ENCODE measurements at regions not wholly inside any gene's neighbourhood (a gene's known extent, or its start where the extent isn't known, plus 50 kb on each side); places are given as distances from the start of the nearest gene placed in this dataset.

DNA sequence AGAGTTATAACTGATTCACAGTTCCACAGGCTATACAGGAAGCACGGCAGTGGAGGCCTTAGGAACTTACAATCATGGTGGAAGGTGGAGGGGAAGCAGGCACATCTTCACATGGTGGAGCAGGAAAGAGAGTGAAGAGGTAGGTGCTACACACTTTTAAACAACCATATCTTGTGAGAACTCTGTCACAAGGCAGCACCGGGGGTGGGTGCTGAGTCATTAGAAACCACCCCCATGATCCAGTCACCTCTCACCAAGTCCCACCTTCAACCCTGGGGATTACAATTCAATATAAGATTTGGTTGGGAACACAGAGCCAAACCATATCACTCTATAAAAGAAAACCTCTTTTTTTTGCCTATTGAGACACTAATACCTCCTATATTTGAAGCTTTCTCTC is 1108.5 kb upstream of the CDH2 start:
- H3K4me1 ChIP-seq (ENCODE audit: control insufficient read depth, insufficient read depth, low read length), result no peaks in the 10 kb centered on the region
- H3K27ac ChIP-seq (ENCODE audit: low read depth, low read length), result no peak overlapping the region
- no peak overlapping the region for H3K4me3 ChIP-seq (ENCODE audit: low read length)
- H3K36me3 ChIP-seq (ENCODE audit: control insufficient read depth, insufficient read depth, low read length), result no peaks in the 10 kb centered on the region
- no peaks in the 10 kb centered on the region for H3K27me3 ChIP-seq (ENCODE audit: control insufficient read depth, insufficient read depth, low read length)
- H3K9ac ChIP-seq (ENCODE audit: low read length), result no peak overlapping the region

DNA sequence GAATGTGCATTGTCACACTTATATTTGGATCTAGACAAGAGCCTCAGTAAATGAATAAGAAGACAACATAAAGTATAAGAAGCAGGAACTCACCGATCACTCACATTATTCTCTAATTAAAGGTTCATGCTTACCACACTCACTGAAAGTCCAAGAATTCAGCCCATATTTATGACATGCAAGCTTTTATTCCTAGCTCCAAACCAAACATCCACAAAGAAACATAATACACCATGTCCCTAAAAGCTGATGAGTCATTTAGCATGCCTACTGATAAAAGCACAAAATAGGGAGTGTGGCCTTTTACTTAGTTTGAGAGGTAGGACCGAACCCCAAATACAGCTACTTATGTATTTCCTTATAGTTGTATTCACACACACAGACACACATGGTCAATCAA is 1094.6 kb upstream of the CDH2 start:
- H3K36me3 ChIP-seq (ENCODE audit: control insufficient read depth, insufficient read depth, low read length), result no peaks in the 10 kb centered on the region
- H3K9ac ChIP-seq (ENCODE audit: low read length), result no peak overlapping the region
- no peak overlapping the region for H3K4me3 ChIP-seq (ENCODE audit: low read length)
- H3K27ac ChIP-seq (ENCODE audit: low read depth, low read length), result no peak overlapping the region
- no peaks in the 10 kb centered on the region for H3K4me1 ChIP-seq (ENCODE audit: control insufficient read depth, insufficient read depth, low read length)
- no peaks in the 10 kb centered on the region for H3K27me3 ChIP-seq (ENCODE audit: control insufficient read depth, insufficient read depth, low read length)

DNA sequence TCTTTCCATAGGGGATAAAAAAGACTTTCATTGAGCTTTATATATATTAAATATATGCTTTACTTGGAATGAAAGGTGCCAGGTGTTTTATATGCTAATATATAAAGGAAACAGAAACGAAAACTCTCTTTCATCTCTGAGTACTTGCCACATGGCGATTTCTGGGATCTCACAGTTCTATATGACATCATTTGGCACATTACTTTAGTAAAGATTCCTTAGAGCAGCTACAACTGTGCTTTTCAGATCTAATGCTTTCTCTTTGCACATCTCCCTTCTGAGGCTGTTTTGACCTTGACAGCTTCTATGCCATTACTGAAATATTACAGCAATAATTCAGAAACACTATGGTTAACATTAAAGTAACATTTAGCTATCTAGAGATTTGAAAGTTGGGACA is 1082.9 kb upstream of the CDH2 start:
- Histone ChIP-seq H3K9ac (ENCODE audit: low read length) (no peak overlapping the region), H3K36me3 (ENCODE audit: control insufficient read depth, insufficient read depth, low read length) (no peaks in the 10 kb centered on the region), H3K27ac (ENCODE audit: low read depth, low read length) (no peak overlapping the region), H3K4me3 (ENCODE audit: low read length) (no peak overlapping the region), H3K4me1 (ENCODE audit: control insufficient read depth, insufficient read depth, low read length) (no peaks in the 10 kb centered on the region), H3K27me3 (ENCODE audit: control insufficient read depth, insufficient read depth, low read length) (no peaks in the 10 kb centered on the region)

DNA sequence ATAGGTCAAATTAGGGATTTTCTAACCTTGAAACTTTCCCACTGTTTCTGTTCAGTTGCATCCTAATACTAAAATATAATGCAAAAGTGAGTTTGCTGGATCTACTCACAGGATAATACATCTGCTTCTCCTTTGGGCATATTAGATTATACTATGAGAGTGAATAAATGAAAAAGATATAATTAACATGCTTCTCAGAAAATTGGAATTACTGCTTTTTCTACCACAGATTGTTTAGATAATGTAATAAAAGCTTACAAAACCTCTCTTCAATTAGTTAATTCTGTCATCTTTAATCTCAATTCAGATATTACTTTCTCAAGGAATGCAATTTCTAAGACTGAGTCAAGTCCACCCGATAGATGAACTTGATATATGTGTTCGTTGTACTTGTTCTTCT is 1077.2 kb upstream of the CDH2 start:
- Histone ChIP-seq H3K4me1 (ENCODE audit: control insufficient read depth, insufficient read depth, low read length) (no peaks in the 10 kb centered on the region), H3K4me3 (ENCODE audit: low read length) (no peak overlapping the region), H3K9ac (ENCODE audit: low read length) (no peak overlapping the region), H3K27me3 (ENCODE audit: control insufficient read depth, insufficient read depth, low read length) (no peaks in the 10 kb centered on the region), H3K36me3 (ENCODE audit: control insufficient read depth, insufficient read depth, low read length) (no peaks in the 10 kb centered on the region), H3K27ac (ENCODE audit: low read depth, low read length) (no peak overlapping the region)

DNA sequence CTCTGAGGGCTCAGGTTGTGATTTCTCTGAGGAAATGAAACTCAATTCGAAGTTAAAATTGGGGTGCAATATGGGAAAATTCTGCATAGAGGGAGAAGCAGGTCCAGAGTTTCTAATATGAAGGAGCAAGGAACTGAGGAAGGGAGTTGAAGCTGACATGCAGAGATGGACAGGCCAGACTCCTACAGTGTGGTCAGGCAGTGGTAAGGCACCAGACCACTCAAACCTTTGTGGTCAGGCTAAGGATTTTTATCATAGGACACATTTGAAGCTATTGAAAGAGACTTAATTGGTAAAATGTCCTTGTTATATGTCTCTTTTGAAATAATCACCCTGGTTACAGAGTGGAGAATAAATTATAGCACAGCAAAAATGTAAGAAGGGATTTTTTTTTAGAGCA is 1074.8 kb upstream of the CDH2 start:
- Histone ChIP-seq H3K27me3 (ENCODE audit: control insufficient read depth, insufficient read depth, low read length) (no peaks in the 10 kb centered on the region), H3K4me3 (ENCODE audit: low read length) (no peak overlapping the region), H3K4me1 (ENCODE audit: control insufficient read depth, insufficient read depth, low read length) (no peaks in the 10 kb centered on the region), H3K9ac (ENCODE audit: low read length) (no peak overlapping the region), H3K27ac (ENCODE audit: low read depth, low read length) (no peak overlapping the region), H3K36me3 (ENCODE audit: control insufficient read depth, insufficient read depth, low read length) (no peaks in the 10 kb centered on the region)

DNA sequence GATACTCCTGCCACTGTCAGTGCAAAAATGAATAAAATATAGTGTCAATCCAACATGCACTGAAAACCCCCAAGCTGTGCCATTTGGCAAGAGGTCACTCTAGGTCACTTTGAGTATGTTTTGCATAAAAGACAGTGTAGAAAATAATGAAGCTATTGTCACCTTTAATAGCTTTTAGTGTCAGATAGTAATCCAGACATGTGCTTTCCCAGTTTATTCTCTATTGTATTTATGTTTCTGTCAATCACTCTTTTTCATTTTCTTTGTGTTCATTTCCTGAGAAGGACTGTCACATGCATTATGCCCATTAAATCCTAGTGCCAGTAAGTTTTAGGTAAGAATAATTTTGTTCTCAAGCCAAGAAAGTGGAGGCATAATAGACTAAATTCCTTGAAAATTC is 1073.9 kb upstream of the CDH2 start:
- Histone ChIP-seq H3K27me3 (ENCODE audit: control insufficient read depth, insufficient read depth, low read length) (no peaks in the 10 kb centered on the region), H3K27ac (ENCODE audit: low read depth, low read length) (no peak overlapping the region), H3K9ac (ENCODE audit: low read length) (no peak overlapping the region)

DNA sequence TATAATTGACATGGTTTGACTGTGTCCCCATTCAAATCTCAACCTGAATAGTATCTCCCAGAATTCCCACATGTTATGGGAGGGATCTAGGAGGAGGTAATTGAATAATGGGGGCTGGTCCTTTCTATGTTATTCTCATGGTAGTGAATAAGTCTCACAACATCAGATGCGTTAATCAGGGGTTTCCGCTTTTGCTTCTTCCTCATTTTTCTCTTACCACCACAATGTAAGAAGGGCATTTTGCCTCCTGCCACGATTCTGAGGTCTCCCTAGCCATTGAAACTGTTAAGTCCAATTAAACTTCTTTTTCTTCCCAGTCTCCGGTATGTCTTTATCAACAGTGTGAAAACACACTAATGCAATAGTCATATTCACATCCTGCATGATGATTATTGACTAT is 1073.3 kb upstream of the CDH2 start:
- H3K36me3 ChIP-seq (ENCODE audit: control insufficient read depth, insufficient read depth, low read length), result no peaks in the 10 kb centered on the region
- no peak overlapping the region for H3K9ac ChIP-seq (ENCODE audit: low read length)
- H3K4me3 ChIP-seq (ENCODE audit: low read length), result no peak overlapping the region
- H3K4me1 ChIP-seq (ENCODE audit: control insufficient read depth, insufficient read depth, low read length), result no peaks in the 10 kb centered on the region
- no peak overlapping the region for H3K27ac ChIP-seq (ENCODE audit: low read depth, low read length)
- H3K27me3 ChIP-seq (ENCODE audit: control insufficient read depth, insufficient read depth, low read length), result no peaks in the 10 kb centered on the region

More for the DNA sequence above, 1073.9 kb upstream of the CDH2 start:
- no peak overlapping the region for H3K4me3 ChIP-seq (ENCODE audit: low read length)
- H3K36me3 ChIP-seq (ENCODE audit: control insufficient read depth, insufficient read depth, low read length), result no peaks in the 10 kb centered on the region
- no peaks in the 10 kb centered on the region for H3K4me1 ChIP-seq (ENCODE audit: control insufficient read depth, insufficient read depth, low read length)

DNA sequence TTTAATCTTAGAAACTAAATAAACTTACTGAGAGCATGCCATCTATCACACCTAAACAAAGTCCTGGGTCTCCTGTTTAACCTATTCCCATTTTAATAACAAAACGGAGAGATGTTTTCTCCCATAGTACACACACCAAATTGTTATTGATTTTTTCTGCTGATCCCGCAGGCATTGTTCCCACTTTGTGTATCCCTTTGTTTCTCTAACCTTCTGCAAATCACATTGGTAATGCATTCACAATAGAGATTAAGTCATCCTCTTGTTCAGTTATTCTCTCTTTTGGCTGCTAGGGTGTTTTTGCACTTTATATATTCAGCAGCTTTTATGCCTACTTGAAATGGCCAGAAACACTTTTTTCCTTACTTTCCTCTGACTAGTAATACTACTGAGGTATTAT is 1071.9 kb upstream of the CDH2 start:
- Histone ChIP-seq H3K36me3 (ENCODE audit: control insufficient read depth, insufficient read depth, low read length) (no peaks in the 10 kb centered on the region), H3K9ac (ENCODE audit: low read length) (no peak overlapping the region), H3K27me3 (ENCODE audit: control insufficient read depth, insufficient read depth, low read length) (no peaks in the 10 kb centered on the region), H3K27ac (ENCODE audit: low read depth, low read length) (no peak overlapping the region), H3K4me3 (ENCODE audit: low read length) (no peak overlapping the region), H3K4me1 (ENCODE audit: control insufficient read depth, insufficient read depth, low read length) (no peaks in the 10 kb centered on the region)

DNA sequence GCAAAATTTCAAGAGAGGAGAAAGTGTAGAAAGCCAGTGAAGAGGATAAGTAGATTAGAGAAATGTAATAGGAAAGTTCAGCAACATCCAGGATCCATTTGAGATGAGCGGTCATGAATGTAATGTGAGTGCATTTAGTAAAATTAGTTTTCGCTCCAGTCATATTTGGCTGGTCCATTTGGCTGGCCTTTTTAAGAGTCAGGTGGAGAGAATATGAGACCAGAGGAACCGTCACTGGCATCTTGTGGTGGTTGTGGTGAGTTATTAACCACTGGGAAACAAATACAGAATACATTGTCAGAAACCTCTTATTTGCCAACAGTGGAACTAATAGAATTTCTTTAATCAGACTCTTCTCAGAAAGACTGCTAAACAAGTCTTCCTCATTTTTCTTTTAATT is 1064.3 kb upstream of the CDH2 start:
- Histone ChIP-seq H3K4me3 (ENCODE audit: low read length) (no peak overlapping the region), H3K27me3 (ENCODE audit: control insufficient read depth, insufficient read depth, low read length) (no peaks in the 10 kb centered on the region)

DNA sequence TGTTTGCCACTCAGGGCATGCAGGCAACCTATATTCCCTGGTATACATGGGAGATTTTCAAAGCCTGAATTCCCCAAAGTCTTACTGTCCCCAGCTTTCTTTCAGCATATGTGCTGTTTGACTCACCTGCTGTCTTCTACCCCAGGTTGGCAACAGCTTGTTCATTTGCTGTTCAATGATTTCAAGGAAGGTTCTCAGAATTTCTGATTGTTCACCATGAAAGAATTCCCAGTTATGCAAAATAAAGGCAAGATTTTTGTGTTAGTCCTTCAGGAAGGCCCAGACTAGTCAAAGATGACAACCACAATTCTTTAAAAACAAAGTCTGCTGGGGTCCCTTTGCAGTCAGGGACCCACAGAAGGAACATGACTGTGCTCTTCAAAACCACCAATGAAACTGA is 1057.8 kb upstream of the CDH2 start:
- Histone ChIP-seq H3K4me1 (ENCODE audit: control insufficient read depth, insufficient read depth, low read length) (no peaks in the 10 kb centered on the region), H3K27ac (ENCODE audit: low read depth, low read length) (no peak overlapping the region), H3K4me3 (ENCODE audit: low read length) (no peak overlapping the region), H3K27me3 (ENCODE audit: control insufficient read depth, insufficient read depth, low read length) (no peaks in the 10 kb centered on the region), H3K36me3 (ENCODE audit: control insufficient read depth, insufficient read depth, low read length) (no peaks in the 10 kb centered on the region), H3K9ac (ENCODE audit: low read length) (no peak overlapping the region)

More for the DNA sequence above, 1064.3 kb upstream of the CDH2 start:
- H3K4me1 ChIP-seq (ENCODE audit: control insufficient read depth, insufficient read depth, low read length), result no peaks in the 10 kb centered on the region
- no peaks in the 10 kb centered on the region for H3K36me3 ChIP-seq (ENCODE audit: control insufficient read depth, insufficient read depth, low read length)
- H3K9ac ChIP-seq (ENCODE audit: low read length), result no peak overlapping the region
- H3K27ac ChIP-seq (ENCODE audit: low read depth, low read length), result no peak overlapping the region

DNA sequence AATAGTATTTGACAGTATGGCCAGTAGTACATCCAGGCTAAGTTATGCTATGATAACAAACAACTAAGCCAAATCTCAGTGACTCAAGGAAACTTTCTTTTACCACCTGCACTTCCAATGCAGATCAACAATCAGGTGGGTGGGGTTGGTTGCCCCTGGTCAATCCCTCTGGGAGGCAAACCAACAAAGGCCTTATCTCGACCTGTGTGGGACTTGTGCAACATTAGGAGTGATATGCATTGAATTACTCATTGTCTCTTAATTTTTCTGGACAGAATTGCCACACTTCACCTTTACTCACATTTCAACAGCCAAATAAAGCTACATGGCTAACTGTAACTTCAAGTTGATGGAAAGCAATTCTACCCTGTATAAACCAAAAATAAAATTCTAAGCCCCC is 1049.3 kb upstream of the CDH2 start:
- H3K4me3 ChIP-seq (ENCODE audit: low read length), result no peak overlapping the region
- H3K9ac ChIP-seq (ENCODE audit: low read length), result no peak overlapping the region
- H3K27me3 ChIP-seq (ENCODE audit: control insufficient read depth, insufficient read depth, low read length), result no peaks in the 10 kb centered on the region
- no peaks in the 10 kb centered on the region for H3K4me1 ChIP-seq (ENCODE audit: control insufficient read depth, insufficient read depth, low read length)
- H3K36me3 ChIP-seq (ENCODE audit: control insufficient read depth, insufficient read depth, low read length), result no peaks in the 10 kb centered on the region
- H3K27ac ChIP-seq (ENCODE audit: low read depth, low read length), result no peak overlapping the region

DNA sequence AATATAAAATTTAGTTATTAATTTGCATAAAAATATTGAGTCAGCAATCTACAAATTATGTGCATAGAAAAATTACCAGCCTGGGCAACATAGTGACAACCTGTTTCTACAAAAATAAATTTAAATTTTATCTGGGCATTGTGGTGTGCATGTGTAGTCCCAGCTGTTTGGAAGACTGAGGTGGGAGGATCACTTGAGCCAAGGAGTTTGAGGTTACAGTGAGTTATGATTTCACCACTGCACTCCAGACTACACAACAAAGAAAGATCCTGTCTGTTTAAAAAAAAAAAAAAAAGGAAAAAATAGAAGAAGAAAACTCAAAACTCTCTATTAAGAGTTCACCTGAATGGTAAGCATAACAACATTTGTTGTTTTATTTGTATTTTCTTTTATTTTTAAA is 1048.4 kb upstream of the CDH2 start:
- H3K9ac ChIP-seq (ENCODE audit: low read length), result no peak overlapping the region
- H3K4me1 ChIP-seq (ENCODE audit: control insufficient read depth, insufficient read depth, low read length), result no peaks in the 10 kb centered on the region
- H3K4me3 ChIP-seq (ENCODE audit: low read length), result no peak overlapping the region
- H3K36me3 ChIP-seq (ENCODE audit: control insufficient read depth, insufficient read depth, low read length), result no peaks in the 10 kb centered on the region
- H3K27ac ChIP-seq (ENCODE audit: low read depth, low read length), result no peak overlapping the region
- no peaks in the 10 kb centered on the region for H3K27me3 ChIP-seq (ENCODE audit: control insufficient read depth, insufficient read depth, low read length)

DNA sequence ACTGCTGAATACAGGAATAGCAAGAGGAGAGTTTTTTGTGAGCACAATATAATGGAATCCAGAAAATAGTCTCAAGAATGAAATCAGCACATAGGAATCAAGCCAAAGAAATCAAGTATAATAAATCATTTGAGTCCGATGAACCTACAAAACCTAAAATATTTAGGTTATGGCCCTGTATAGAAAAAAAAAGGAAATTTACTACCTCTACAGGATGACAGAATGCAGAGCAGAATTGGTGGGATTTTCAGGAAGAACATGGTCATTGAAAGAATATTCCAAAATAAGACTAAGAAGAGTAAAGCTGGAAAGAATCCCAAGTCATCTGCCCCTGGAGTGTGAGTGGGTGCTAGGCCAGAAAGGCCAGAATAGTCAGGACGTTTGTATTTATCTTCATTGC is 1041.2 kb upstream of the CDH2 start:
- H3K9ac ChIP-seq (ENCODE audit: low read length), result no peak overlapping the region
- H3K27ac ChIP-seq (ENCODE audit: low read depth, low read length), result no peak overlapping the region
- H3K4me3 ChIP-seq (ENCODE audit: low read length), result no peak overlapping the region
- H3K27me3 ChIP-seq (ENCODE audit: control insufficient read depth, insufficient read depth, low read length), result no peaks in the 10 kb centered on the region
- no peaks in the 10 kb centered on the region for H3K36me3 ChIP-seq (ENCODE audit: control insufficient read depth, insufficient read depth, low read length)
- H3K4me1 ChIP-seq (ENCODE audit: control insufficient read depth, insufficient read depth, low read length), result no peaks in the 10 kb centered on the region
